ENCODE measurements at regions not wholly inside any gene's neighbourhood (a gene's known extent, or its start where the extent isn't known, plus 50 kb on each side); places are given as distances from the start of the nearest gene placed in this dataset.

- DNase-seq (ENCODE audit: low spot score): no peak
Observed at GRCh38 chr14:82047777-82048470, 514.3 kb upstream of the SEL1L start.

- no peak for DNase-seq (ENCODE audit: low spot score)
Observed at GRCh38 chr14:82052778-82053177, 519.1 kb upstream of the SEL1L start.

GRCh38 chr14:82055515-82056115 is 522.0 kb upstream of the SEL1L start:
- no peak for DNase-seq (ENCODE audit: low spot score)

DNA sequence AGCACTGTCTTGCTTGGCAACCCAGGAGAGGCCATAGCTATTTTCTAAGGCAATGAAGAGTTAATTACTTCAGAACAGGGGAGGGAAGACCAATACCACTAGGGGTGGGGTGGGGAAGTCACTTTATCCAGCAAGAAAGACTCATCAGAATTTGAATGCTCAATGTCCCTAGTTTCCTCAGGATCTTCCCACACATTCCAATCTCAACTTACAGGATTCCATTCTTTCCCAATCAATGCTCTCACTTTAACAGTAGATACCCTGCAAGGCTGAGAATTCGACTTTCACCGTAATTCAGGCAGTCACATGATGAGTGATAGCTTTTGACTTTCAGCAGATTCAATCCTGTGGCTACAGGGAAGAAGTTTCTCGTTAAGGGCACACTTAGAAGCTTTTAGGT is 526.6 kb upstream of the SEL1L start:
- no peak for DNase-seq (ENCODE audit: low spot score)

- no peak for DNase-seq (ENCODE audit: low spot score)
Observed at GRCh38 chr14:82067221-82067875, 533.7 kb upstream of the SEL1L start.

- DNase-seq (ENCODE audit: low spot score): no peak
Observed at GRCh38 chr14:82070040-82070439, 536.4 kb upstream of the SEL1L start.

GRCh38 chr14:82070753-82071152 is 537.1 kb upstream of the SEL1L start:
- DNase-seq (ENCODE audit: low spot score): no peak

GRCh38 chr14:82073547-82073946 is 539.9 kb upstream of the SEL1L start:
- DNase-seq (ENCODE audit: low spot score): no peak

DNA sequence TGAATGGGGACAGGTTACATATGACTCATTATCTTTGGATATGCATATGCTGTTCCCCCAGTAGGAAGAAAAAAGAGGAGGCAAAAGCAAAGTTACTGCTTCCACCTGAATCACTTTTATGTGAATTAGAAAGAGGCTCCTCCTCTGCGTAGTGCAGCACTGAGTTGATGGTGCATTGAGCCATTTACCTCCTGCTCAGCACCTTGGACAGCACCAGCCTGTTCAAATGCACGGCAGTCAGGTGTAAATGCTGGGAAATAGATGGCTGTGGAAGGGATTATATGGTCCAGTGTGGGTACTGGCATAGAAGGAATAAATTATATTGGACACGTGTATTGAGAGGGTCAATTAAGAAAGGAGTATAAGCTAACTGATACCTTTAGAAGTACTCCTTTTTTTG is 541.9 kb upstream of the SEL1L start:
- no peak for DNase-seq (ENCODE audit: low spot score)

DNA sequence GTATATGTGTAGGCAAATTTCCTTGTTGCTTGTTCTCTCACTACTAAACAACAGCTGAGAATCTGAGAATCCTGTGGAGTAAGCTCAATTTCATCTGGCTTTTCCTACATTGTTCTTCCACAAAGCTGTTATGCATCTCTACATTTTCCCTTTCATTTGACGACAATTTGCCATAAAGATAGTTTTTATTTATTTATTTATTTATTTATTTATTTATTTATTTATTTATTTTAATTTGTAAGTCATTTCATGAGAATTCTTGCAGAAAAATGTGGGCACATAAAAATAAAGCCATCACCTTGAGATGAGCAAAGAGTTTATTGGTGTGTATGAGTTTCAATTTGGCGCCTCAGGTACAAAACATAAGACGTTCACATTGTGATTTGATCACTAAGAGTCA is 545.9 kb upstream of the SEL1L start:
- no peak for DNase-seq (ENCODE audit: low spot score)

DNA sequence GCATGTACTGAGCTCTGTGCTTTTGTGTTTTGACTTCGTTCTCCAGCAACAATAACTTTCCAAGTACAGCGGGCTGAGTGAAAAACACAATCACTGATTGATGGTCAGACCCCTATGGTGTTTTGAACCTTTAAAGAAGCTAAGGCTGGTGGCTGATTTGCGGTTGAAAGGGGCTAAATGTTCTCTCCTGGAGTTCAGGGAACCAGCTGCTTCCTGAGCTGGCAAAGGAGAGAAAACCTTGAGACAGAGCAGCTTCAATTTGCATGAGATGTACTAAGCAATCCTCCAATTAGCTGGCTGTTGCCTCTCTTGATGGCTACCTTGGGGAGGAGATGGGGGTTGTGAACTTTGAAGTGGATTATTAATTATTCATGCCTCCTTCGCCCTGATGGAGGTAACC is 546.7 kb upstream of the SEL1L start:
- DNase-seq (ENCODE audit: low spot score): no peak

- no peak for DNase-seq (ENCODE audit: low spot score)
Observed at GRCh38 chr14:82084813-82085212, 551.2 kb upstream of the SEL1L start.

DNA sequence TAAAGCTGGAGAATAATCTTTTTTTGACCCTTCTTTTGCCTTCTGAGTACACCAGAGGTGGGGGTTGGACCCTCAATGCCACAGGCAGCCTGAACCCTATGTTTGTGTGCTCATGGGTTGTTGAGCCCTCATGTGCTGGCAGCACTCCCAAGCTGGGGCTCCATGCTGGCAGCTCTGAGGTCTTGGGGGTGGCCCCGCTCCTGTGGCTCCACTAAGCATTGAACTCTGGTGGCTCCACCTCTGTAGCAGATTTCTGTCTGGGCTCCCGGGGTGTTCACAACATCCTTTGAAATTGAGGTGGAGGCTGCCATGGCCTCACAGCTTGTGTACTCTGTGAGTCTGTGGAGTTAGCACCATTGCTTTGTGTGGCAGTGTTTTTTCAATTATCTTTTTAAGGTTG is 557.4 kb upstream of the SEL1L start:
- no peak for DNase-seq (ENCODE audit: low spot score)

DNA sequence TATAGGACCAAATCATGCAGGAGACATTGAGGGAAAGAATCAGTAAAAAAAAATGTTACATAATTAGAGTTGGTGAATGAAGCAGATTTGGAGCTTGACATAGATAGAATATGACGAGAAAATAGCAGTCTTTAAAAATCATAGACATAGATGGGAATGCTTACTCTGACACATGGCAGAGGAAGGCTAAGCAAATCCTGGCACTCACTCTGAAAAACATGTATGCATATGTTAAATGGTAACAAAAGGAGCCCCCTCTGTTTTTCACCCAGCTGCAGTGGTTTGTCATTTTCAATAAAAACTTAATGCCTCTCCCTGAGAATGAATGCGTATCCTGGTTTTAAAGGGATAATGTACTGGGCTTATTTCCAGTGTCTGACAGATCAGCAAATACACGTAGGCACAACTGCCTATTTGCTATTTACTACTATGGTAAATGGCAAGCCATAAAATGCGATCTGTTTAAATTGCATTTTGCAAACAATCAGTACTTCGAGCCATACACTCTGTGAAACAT is 561.2 kb upstream of the SEL1L start:
- no peak for DNase-seq (ENCODE audit: low spot score)

DNA sequence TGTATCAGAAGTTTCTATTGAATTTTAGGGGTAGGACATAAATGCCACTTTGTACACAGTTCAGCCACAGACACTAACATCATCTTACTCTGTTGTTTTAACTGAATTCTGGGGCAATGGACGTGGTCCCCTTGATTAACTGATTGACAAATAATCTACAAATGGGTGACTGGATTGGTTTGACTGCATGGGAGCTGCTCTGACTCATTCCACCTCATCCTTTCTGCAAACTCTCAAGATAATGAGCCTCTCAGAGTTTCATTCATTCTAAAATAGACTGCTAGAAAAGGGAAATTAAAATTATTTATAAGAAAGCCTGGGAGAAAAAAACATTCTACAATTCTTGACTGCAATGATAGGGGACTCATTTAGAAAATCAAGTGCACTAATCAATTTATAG is 570.4 kb upstream of the SEL1L start:
- DNase-seq (ENCODE audit: low spot score): no peak

DNA sequence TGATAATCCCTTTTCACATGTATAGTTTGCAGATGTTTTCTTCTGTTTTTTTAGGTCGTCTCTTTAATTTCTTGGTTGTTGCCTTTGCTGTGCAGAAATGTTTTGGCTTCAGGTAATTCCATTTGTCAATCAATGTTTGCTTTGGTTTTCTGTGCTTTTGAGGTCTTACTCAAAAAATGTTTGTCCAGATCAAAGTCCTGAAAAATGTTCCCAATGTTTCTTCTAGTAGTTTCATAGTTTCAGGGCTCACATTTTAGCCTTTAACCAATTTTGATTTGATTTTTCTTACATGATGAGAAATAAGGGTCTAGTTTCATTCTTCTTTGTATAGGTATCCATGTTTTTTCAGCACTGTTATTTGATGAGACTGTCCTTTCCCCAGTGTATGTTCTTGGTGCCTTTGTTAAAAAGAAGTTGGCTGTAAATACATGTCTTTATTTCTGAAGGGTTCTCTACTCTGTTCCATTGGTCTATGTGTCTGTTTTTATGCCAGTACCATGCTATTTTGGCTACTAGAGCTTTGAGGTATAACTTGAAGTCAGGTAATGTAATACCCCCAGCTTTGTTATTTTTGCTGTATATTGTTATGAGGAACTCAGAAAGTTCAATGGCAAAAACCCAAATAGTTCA is 578.7 kb upstream of the SEL1L start:
- DNase-seq (ENCODE audit: low spot score): no peak

DNA sequence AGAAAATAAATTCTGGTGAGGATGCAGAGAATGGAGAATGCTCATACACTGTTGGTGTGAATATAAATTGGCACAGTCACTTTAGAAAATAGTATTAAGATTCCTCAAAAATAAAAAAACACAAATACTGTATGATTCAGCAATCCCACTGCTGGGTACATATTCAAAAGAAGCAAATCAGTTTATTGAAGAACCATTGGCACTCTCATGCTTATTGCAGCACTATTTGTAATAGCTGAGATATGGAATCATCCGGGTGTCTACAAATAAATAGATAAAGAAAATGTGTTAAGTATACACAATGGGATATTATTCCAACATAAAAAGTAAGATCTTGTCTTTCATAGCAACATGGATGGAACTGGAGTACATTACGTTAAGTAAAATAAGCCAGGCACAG is 579.4 kb upstream of the SEL1L start:
- DNase-seq (ENCODE audit: low spot score): no peak

- DNase-seq (ENCODE audit: low spot score): no peak
Observed at GRCh38 chr14:82113710-82114109, 580.1 kb upstream of the SEL1L start.

- no peak for DNase-seq (ENCODE audit: low spot score)
Observed at GRCh38 chr14:82116721-82117120, 583.1 kb upstream of the SEL1L start.

DNA sequence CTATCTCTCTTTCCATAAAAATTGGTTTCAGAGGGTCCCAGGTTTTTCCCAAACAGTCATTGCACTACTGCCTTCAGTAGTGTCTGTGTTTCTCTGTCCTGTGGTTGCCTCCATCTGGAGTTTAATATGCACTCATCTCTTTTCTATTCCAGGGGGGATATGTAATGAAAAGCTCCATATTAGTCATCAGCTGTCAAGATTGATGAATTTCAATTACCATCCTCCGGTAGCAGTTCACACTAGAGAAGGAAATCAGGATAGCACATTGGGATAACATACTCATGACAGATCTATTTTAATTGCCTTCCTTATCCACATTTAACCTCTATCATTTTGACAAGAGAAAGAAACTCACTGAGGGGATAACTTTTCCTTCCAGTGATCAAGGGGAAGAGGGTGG is 589.0 kb upstream of the SEL1L start:
- no peak for DNase-seq (ENCODE audit: low spot score)

DNA sequence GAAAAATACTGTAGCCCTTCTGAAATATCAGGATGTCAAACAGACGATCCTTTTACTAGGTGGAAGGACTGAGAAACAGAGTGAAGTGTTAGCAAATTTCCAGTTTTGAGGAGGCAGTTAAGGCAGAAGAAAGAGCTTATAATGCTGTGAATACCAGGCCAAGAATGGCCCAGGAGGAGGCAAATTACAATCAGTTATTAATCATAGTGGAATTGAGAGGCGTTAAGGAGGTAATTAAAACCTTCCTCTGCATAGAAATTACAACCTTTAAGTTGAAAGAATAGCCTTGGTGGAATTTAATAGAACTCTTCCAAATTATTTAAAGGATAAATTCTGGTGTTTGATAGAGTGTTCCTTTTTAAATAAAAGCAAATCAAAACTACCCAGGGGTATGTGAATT is 590.9 kb upstream of the SEL1L start:
- DNase-seq (ENCODE audit: low spot score): no peak

- DNase-seq (ENCODE audit: low spot score): no peak
Observed at GRCh38 chr14:82126006-82126405, 592.4 kb upstream of the SEL1L start.

GRCh38 chr14:82134411-82134810 is 600.8 kb upstream of the SEL1L start:
- no peak for DNase-seq (ENCODE audit: low spot score)

Measured in COLO829 (cell line).